ENCODE measurements at regions not wholly inside any gene's neighbourhood (a gene's known extent, or its start where the extent isn't known, plus 50 kb on each side); places are given as distances from the start of the nearest gene placed in this dataset.
A peak's percentile ranks its signal among the peaks of the same experiment; 100 is the strongest.

- no peak overlapping the region for H3K9ac ChIP-seq
- no peaks in the 10 kb centered on the region for H3K36me3 ChIP-seq (ENCODE audit: control insufficient read depth, insufficient read depth, low read length)
- H2AFZ ChIP-seq = no peak overlapping the region
- H3K9me3 ChIP-seq (ENCODE audit: control insufficient read depth, low read length) = no peaks in the 10 kb centered on the region
- H3K27me3 ChIP-seq (ENCODE audit: control insufficient read depth, insufficient read depth, low read length) = no peaks in the 10 kb centered on the region
- no peak overlapping the region for H3K4me2 ChIP-seq (ENCODE audit: low read length)
- H3K4me1 ChIP-seq = peaks cover 4% of the 10 kb centered on the region
- no peak overlapping the region for H3K4me3 ChIP-seq (ENCODE audit: low read depth, low read length)
- TF ChIP-seq CTCF (IDR thresholded peaks at IDR 0.05) = no peak
- H3K27ac ChIP-seq = no peak overlapping the region
- H3K79me2 ChIP-seq = no peaks in the 10 kb centered on the region
Measured at GRCh38 chr6:113073611-113074191, 726.6 kb downstream of the RFPL4B start.

- Histone ChIP-seq H3K27me3 (ENCODE audit: control insufficient read depth, insufficient read depth, low read length) (no peaks in the 10 kb centered on the region), H3K27ac (no peak overlapping the region), H2AFZ (peak overlapping the region; percentile 1), H3K9ac (no peak overlapping the region), H3K4me1 (peaks cover 4% of the 10 kb centered on the region), H3K36me3 (ENCODE audit: control insufficient read depth, insufficient read depth, low read length) (no peaks in the 10 kb centered on the region), H3K4me2 (ENCODE audit: low read length) (no peak overlapping the region), H3K9me3 (ENCODE audit: control insufficient read depth, low read length) (no peaks in the 10 kb centered on the region), H3K4me3 (ENCODE audit: low read depth, low read length) (no peak overlapping the region), H3K79me2 (no peaks in the 10 kb centered on the region)
- TF ChIP-seq CTCF (IDR thresholded peaks at IDR 0.05) = no peak
Measured at GRCh38 chr6:113076116-113076515, 729.0 kb downstream of the RFPL4B start.

GRCh38 chr6:113076816-113077215 is 729.7 kb downstream of the RFPL4B start:
- TF ChIP-seq CTCF (IDR thresholded peaks at IDR 0.05) = no peak
- no peaks in the 10 kb centered on the region for H3K27me3 ChIP-seq (ENCODE audit: control insufficient read depth, insufficient read depth, low read length)
- no peaks in the 10 kb centered on the region for H3K79me2 ChIP-seq
- peak overlapping the region; percentile 3 for H2AFZ ChIP-seq
- H3K9me3 ChIP-seq (ENCODE audit: control insufficient read depth, low read length) = no peaks in the 10 kb centered on the region
- H3K9ac ChIP-seq = no peak overlapping the region
- H3K4me1 ChIP-seq = peaks cover 4% of the 10 kb centered on the region
- H3K4me3 ChIP-seq (ENCODE audit: low read depth, low read length) = no peak overlapping the region
- no peak overlapping the region for H3K4me2 ChIP-seq (ENCODE audit: low read length)
- no peaks in the 10 kb centered on the region for H3K36me3 ChIP-seq (ENCODE audit: control insufficient read depth, insufficient read depth, low read length)
- H3K27ac ChIP-seq = peak overlapping the region; percentile 25

DNA sequence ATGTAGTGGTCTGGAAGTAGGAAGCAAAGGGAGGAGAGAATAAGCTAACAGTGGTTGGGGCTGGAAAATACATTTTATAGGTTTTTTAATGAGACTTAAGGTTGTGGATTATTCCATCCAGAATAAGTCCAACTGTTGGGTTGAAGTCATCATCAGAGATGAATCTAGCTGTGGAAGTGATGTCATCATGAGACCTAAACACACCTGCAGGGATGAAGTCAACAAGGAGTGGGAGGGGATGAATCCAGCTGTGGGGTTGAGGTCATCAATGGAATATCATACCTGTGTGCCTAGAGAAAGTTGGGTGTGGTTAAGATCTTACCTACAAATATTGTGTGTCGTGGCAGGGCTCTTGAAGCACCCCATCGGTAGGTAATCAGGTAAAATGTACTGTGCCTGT is 730.7 kb downstream of the RFPL4B start:
- Histone ChIP-seq H3K4me1 (peaks cover 4% of the 10 kb centered on the region), H3K27ac (no peak overlapping the region), H3K4me2 (ENCODE audit: low read length) (no peak overlapping the region), H3K79me2 (no peaks in the 10 kb centered on the region), H3K9ac (no peak overlapping the region), H3K9me3 (ENCODE audit: control insufficient read depth, low read length) (no peaks in the 10 kb centered on the region), H3K36me3 (ENCODE audit: control insufficient read depth, insufficient read depth, low read length) (no peaks in the 10 kb centered on the region), H2AFZ (peak overlapping the region; percentile 12), H3K4me3 (ENCODE audit: low read depth, low read length) (no peak overlapping the region), H3K27me3 (ENCODE audit: control insufficient read depth, insufficient read depth, low read length) (no peaks in the 10 kb centered on the region)
- TF ChIP-seq CTCF (IDR thresholded peaks at IDR 0.05) = no peak

DNA sequence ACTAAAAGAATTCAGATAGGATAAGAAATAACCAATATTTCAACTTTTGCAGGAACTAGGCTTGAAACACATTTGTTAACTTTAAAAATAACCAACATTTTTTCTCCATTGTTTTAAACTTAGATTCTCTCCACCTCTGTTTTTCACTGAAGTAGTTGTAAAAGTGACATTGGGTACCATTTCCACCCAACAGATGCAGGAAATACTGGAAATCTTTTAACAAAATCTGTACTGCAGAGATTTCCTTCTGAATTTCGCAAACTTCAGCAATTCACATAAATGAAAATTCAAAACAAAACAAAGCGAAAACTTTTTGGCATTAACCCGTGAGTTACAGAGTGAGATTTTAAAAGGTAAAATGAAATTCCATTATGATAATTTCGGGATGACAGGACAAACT is 731.7 kb downstream of the RFPL4B start:
- no peak for TF ChIP-seq CTCF (IDR thresholded peaks at IDR 0.05)
- Histone ChIP-seq H3K4me2 (ENCODE audit: low read length) (no peak overlapping the region), H2AFZ (no peak overlapping the region), H3K4me1 (peaks cover 4% of the 10 kb centered on the region), H3K36me3 (ENCODE audit: control insufficient read depth, insufficient read depth, low read length) (no peaks in the 10 kb centered on the region), H3K9ac (no peak overlapping the region), H3K27me3 (ENCODE audit: control insufficient read depth, insufficient read depth, low read length) (no peaks in the 10 kb centered on the region), H3K4me3 (ENCODE audit: low read depth, low read length) (no peak overlapping the region), H3K9me3 (ENCODE audit: control insufficient read depth, low read length) (no peaks in the 10 kb centered on the region), H3K27ac (no peak overlapping the region), H3K79me2 (no peaks in the 10 kb centered on the region)
